H9 (cell line): ENCODE measurements at regions not wholly inside any gene's neighbourhood (a gene's known extent, or its start where the extent isn't known, plus 50 kb on each side); places are given as distances from the start of the nearest gene placed in this dataset.

Source experiments
- DNase-seq: peaks from one replicate; pipeline ENCODE4 v3.0.0-alpha.2; 2017
- H2AFZ ChIP-seq: one replicate; pipeline ENCODE4 v1.6.1; 2013; ENCODE audit warnings: mild to moderate bottlenecking, low read length, control low read depth, moderate library complexity
- H2AK5ac ChIP-seq: 2 replicates; pipeline ENCODE4 v1.6.1; 2013; ENCODE audit warnings: low read length, control low read depth, mixed read lengths; ENCODE audit not compliant: insufficient read length
- H2BK120ac ChIP-seq: one replicate; pipeline ENCODE4 v1.6.1; 2013; ENCODE audit warnings: low read depth, mild to moderate bottlenecking, low read length, control low read depth, inconsistent platforms; ENCODE audit not compliant: poor library complexity, severe bottlenecking
- H2BK12ac ChIP-seq: 2 replicates; pipeline ENCODE4 v1.6.1; 2013; ENCODE audit warnings: low read length, control low read depth, mixed read lengths, low read depth; ENCODE audit not compliant: insufficient read length
- H2BK15ac ChIP-seq: 2 replicates; pipeline ENCODE4 v1.6.1; 2013; ENCODE audit warnings: low read depth, low read length, control low read depth
- H2BK20ac ChIP-seq: one replicate; pipeline ENCODE4 v1.6.1; 2013; ENCODE audit warnings: low read depth, mild to moderate bottlenecking, low read length, control low read depth, inconsistent platforms; ENCODE audit not compliant: poor library complexity, severe bottlenecking
- H2BK5ac ChIP-seq: 2 replicates; pipeline ENCODE4 v1.6.1; 2013; ENCODE audit warnings: low read length, control low read depth, mixed read lengths; ENCODE audit not compliant: insufficient read length
- H3K14ac ChIP-seq: 2 replicates; pipeline ENCODE4 v1.6.1; 2013; ENCODE audit warnings: low read length, control low read depth; ENCODE audit not compliant: insufficient read depth
- H3K18ac ChIP-seq: 2 replicates; pipeline ENCODE4 v1.6.1; 2013; ENCODE audit warnings: low read depth, mild to moderate bottlenecking, mixed read lengths, low read length, control low read depth; ENCODE audit not compliant: insufficient read length
- H3K23ac ChIP-seq: 2 replicates; pipeline ENCODE4 v1.6.1; 2013; ENCODE audit warnings: low read length, control low read depth, mixed read lengths, low read depth; ENCODE audit not compliant: insufficient read length
- H3K23me2 ChIP-seq: 2 replicates; pipeline ENCODE4 v1.6.1; 2013; ENCODE audit warnings: low read depth, mild to moderate bottlenecking, mixed read lengths, low read length, control low read depth; ENCODE audit not compliant: insufficient read length, poor library complexity, severe bottlenecking
- H3K27ac ChIP-seq: 2 replicates; pipeline ENCODE4 v1.5.1; 2013; ENCODE audit warnings: low read length, control low read depth, mixed read lengths, low read depth; ENCODE audit not compliant: insufficient read length
- H3K27me3 ChIP-seq: 2 replicates; pipeline ENCODE4 v1.6.1; 2013; ENCODE audit warnings: low read length, control low read depth, inconsistent platforms; ENCODE audit not compliant: insufficient read depth
- H3K4ac ChIP-seq: 2 replicates; pipeline ENCODE4 v1.6.1; 2013; ENCODE audit warnings: low read depth, mild to moderate bottlenecking, control low read depth, inconsistent platforms, low read length, moderate library complexity
- H3K4me1 ChIP-seq: 2 replicates; pipeline ENCODE4 v1.6.1; 2013; ENCODE audit warnings: low read length, control low read depth, inconsistent platforms; ENCODE audit not compliant: insufficient read depth
- H3K4me2 ChIP-seq: 2 replicates; pipeline ENCODE4 v1.6.1; 2013; ENCODE audit warnings: low read length, control low read depth, mixed read lengths; ENCODE audit not compliant: insufficient read length, insufficient read depth
- H3K56ac ChIP-seq: 2 replicates; pipeline ENCODE4 v1.6.1; 2013; ENCODE audit warnings: low read depth, mild to moderate bottlenecking, mixed read lengths, low read length, control low read depth; ENCODE audit not compliant: insufficient read length
- H3K79me1 ChIP-seq: 2 replicates; pipeline ENCODE4 v1.6.1; 2013; ENCODE audit warnings: low read depth, mild to moderate bottlenecking, moderate library complexity, low read length, control low read depth, inconsistent platforms; ENCODE audit not compliant: insufficient read depth, poor library complexity, severe bottlenecking
- H3K79me2 ChIP-seq: 2 replicates; pipeline ENCODE4 v1.6.1; 2013; ENCODE audit warnings: low read length, control low read depth, inconsistent platforms; ENCODE audit not compliant: insufficient read depth
- H3K9ac ChIP-seq: 2 replicates; pipeline ENCODE4 v1.6.1; 2013; ENCODE audit warnings: low read length, control low read depth, mixed read lengths; ENCODE audit not compliant: insufficient read length; ENCODE audit errors: extremely low read depth
- H3K9me3 ChIP-seq: one replicate; pipeline ENCODE4 v1.6.1; 2013; ENCODE audit warnings: low read depth, low read length, inconsistent platforms; ENCODE audit not compliant: control insufficient read depth
- H3T11ph ChIP-seq: one replicate; pipeline ENCODE4 v1.6.1; 2013; ENCODE audit warnings: mild to moderate bottlenecking, low read length, control low read depth, inconsistent platforms
- H4K20me1 ChIP-seq: one replicate; pipeline ENCODE4 v1.6.1; 2013; ENCODE audit not compliant: control insufficient read depth, insufficient read length, insufficient read depth
- H4K5ac ChIP-seq: 2 replicates; pipeline ENCODE4 v1.6.1; 2013; ENCODE audit warnings: low read depth, mild to moderate bottlenecking, mixed read lengths, low read length, control low read depth; ENCODE audit not compliant: insufficient read length
- H4K8ac ChIP-seq: replicated peaks from 2 replicates; pipeline ENCODE4 v1.6.1; 2013; ENCODE audit warnings: low read length, control low read depth, mixed read lengths, low read depth; ENCODE audit not compliant: insufficient read length
- H4K91ac ChIP-seq: 2 replicates; pipeline ENCODE4 v1.6.1; 2013; ENCODE audit warnings: low read depth, mild to moderate bottlenecking, moderate library complexity, mixed read lengths, low read length, control low read depth; ENCODE audit not compliant: insufficient read length
- H3K27ac Mint-ChIP-seq, 3 experiments: 2 replicates in 2 of 3; 3 replicates in 1 of 3; pipeline ENCODE4 v1.8.0; 2020 to 2021; ENCODE audit warnings: mixed read lengths in 3 of 3, mild to moderate bottlenecking in 1 of 3, moderate library complexity in 1 of 3
- H3K27me3 Mint-ChIP-seq: 2 replicates; pipeline ENCODE4 v1.8.0; 2021; ENCODE audit warnings: low read depth, mild to moderate bottlenecking, moderate library complexity, mixed read lengths
- H3K36me3 Mint-ChIP-seq, 3 experiments: 2 replicates in 2 of 3; 3 replicates in 1 of 3; pipeline ENCODE4 v1.8.0; 2020 to 2021; ENCODE audit warnings: low read depth in 3 of 3, mixed read lengths in 3 of 3; ENCODE audit not compliant: insufficient read depth in 1 of 3
- H3K4me1 Mint-ChIP-seq, 2 experiments: 2 replicates each; pipeline ENCODE4 v1.8.0; 2020; ENCODE audit warnings: mixed read lengths in 2 of 2
- H3K4me3 Mint-ChIP-seq, 2 experiments: 2 replicates in 1 of 2; 3 replicates in 1 of 2; pipeline ENCODE4 v1.8.0; 2020 to 2021; ENCODE audit warnings: mild to moderate bottlenecking in 2 of 2, mixed read lengths in 2 of 2, moderate library complexity in 1 of 2
- H3K9me3 Mint-ChIP-seq, 2 experiments: 2 replicates in 1 of 2; 3 replicates in 1 of 2; pipeline ENCODE4 v1.8.0; 2020; ENCODE audit warnings: mild to moderate bottlenecking in 2 of 2, mixed read lengths in 2 of 2, moderate library complexity in 1 of 2
- CTCF ChIP-seq: fragments of 200-600 bp; sonication (generic); conservative IDR thresholded peaks from 3 replicates; pipeline ENCODE4 v1.8.0; 2021; ENCODE audit warnings: antibody characterized with exemption, mild to moderate bottlenecking
- WGBS: extraction: QIAGEN DNeasy Blood & Tissue Kit; methylation state at CpG from one replicate; pipeline ENCODE4 v1.1.7; 2013; ENCODE audit warnings: missing lambda C conversion rate, low lambda C conversion rate, mixed read lengths; ENCODE audit not compliant: insufficient read length; ENCODE audit errors: extremely low coverage; 5-methylcytosine and 5-hydroxymethylcytosine counted together

DNA sequence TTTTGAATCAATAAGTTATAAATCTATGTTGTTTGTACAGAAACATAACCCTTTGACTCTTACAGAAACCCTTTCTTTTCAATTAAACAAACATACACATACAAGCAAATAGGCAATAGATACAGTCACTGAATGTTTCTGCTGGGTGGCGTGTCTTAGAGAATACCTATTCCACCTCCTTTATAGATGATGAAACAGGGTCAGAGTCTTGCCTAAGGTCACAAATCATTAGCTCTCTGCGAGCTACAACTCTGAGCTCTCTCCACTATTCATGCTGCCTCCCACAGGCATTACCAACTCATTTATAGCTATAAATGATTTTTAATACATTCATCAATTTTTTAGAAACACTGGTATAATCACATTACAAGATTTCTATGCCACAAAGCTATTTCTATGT lies 152.6 kb downstream of the RSL24D1 start:
- Histone ChIP-seq H3T11ph (no peak overlapping the region), H3K56ac (no peak overlapping the region), H4K5ac (no peak overlapping the region), H3K27ac (no peak overlapping the region), H4K91ac (no peak overlapping the region), H4K8ac (no peak overlapping the region), H3K18ac (no peak overlapping the region), H2BK5ac (no peak overlapping the region), H2AK5ac (no peak overlapping the region), H3K4ac (no peak overlapping the region), H2BK120ac (no peak overlapping the region), H3K4me1 (no peaks in the 10 kb centered on the region), H2BK20ac (no peak overlapping the region), H3K23me2 (no peaks in the 10 kb centered on the region), H2BK12ac (no peak overlapping the region), H3K9me3 (no peaks in the 10 kb centered on the region), H2AFZ (no peak overlapping the region), H3K79me2 (no peaks in the 10 kb centered on the region), H2BK15ac (no peak overlapping the region), H3K4me2 (no peak overlapping the region), H4K20me1 (no peaks in the 10 kb centered on the region), H3K79me1 (no peaks in the 10 kb centered on the region), H3K9ac (no peak overlapping the region), H3K14ac (no peak overlapping the region), H3K23ac (no peak overlapping the region), H3K27me3 (no peaks in the 10 kb centered on the region)
- Mint-ChIP-seq H3K4me1 (no peaks in the 10 kb centered on the region; a peak in 1 of 4 replicates), H3K9me3 (no peaks in the 10 kb centered on the region), H3K27ac (no peak overlapping the region), H3K27me3 (no peaks in the 10 kb centered on the region), H3K4me3 (no peak overlapping the region), H3K36me3 (no peaks in the 10 kb centered on the region)
- TF ChIP-seq CTCF: no peak
- no CpG with 5 or more reads among the region's 2 CpGs for WGBS
- no peak for DNase-seq
